ENCODE measurements at regions not wholly inside any gene's neighbourhood (a gene's known extent, or its start where the extent isn't known, plus 50 kb on each side); places are given as distances from the start of the nearest gene placed in this dataset.
"Not testable (repeated sequence)": the region's sequence is repeated elsewhere in the genome, so short reads cannot be mapped to it uniquely, and the experiment has no call there.

GRCh38 chr20:12108846-12109245 lies 191.2 kb downstream of the BTBD3 start:
- no peak for ATAC-seq
- H3K9me3 Mint-ChIP-seq: peaks cover 32% of the 10 kb centered on the region
- H3K4me3 Mint-ChIP-seq: no peak overlapping the region
- no peaks in the 10 kb centered on the region for H3K4me1 Mint-ChIP-seq (ENCODE audit: low read depth)
- no peaks in the 10 kb centered on the region for H3K27me3 Mint-ChIP-seq (ENCODE audit: low read depth)
- DNase-seq: no peak
- no peaks in the 10 kb centered on the region for H3K36me3 Mint-ChIP-seq (ENCODE audit: insufficient read depth)

- Mint-ChIP-seq H3K4me3 (no peak overlapping the region), H3K36me3 (ENCODE audit: insufficient read depth) (no peaks in the 10 kb centered on the region), H3K27me3 (ENCODE audit: low read depth) (no peaks in the 10 kb centered on the region), H3K9me3 (peaks cover 29% of the 10 kb centered on the region), H3K4me1 (ENCODE audit: low read depth) (no peaks in the 10 kb centered on the region)
- ATAC-seq (no peak), DNase-seq (no peak)
Observed at GRCh38 chr20:12110274-12110673, 192.6 kb downstream of the BTBD3 start.

GRCh38 chr20:12110711-12111110 lies 193.0 kb downstream of the BTBD3 start:
- no peak for ATAC-seq
- Mint-ChIP-seq H3K36me3 (ENCODE audit: insufficient read depth) (no peaks in the 10 kb centered on the region), H3K4me3 (no peak overlapping the region), H3K4me1 (ENCODE audit: low read depth) (no peaks in the 10 kb centered on the region), H3K9me3 (peaks cover 29% of the 10 kb centered on the region), H3K27me3 (ENCODE audit: low read depth) (no peaks in the 10 kb centered on the region)
- no peak for DNase-seq

- no peaks in the 10 kb centered on the region for H3K36me3 Mint-ChIP-seq (ENCODE audit: insufficient read depth)
Observed at GRCh38 chr20:12111431-12112088, 193.9 kb downstream of the BTBD3 start.

GRCh38 chr20:12112089-12112474 lies 194.4 kb downstream of the BTBD3 start:
- ATAC-seq (no peak), DNase-seq (no peak)
- Mint-ChIP-seq H3K36me3 (ENCODE audit: insufficient read depth) (no peaks in the 10 kb centered on the region), H3K4me3 (no peak overlapping the region), H3K4me1 (ENCODE audit: low read depth) (no peaks in the 10 kb centered on the region), H3K27me3 (ENCODE audit: low read depth) (no peaks in the 10 kb centered on the region), H3K9me3 (peaks cover 20% of the 10 kb centered on the region)

More at GRCh38 chr20:12111431-12112088, 193.9 kb downstream of the BTBD3 start:
- peaks cover 24% of the 10 kb centered on the region for H3K9me3 Mint-ChIP-seq
- H3K4me3 Mint-ChIP-seq: no peak overlapping the region
- no peaks in the 10 kb centered on the region for H3K4me1 Mint-ChIP-seq (ENCODE audit: low read depth)
- DNase-seq (no peak), ATAC-seq (no peak)
- no peaks in the 10 kb centered on the region for H3K27me3 Mint-ChIP-seq (ENCODE audit: low read depth)

GRCh38 chr20:12112665-12113064 lies 195.0 kb downstream of the BTBD3 start:
- ATAC-seq (no peak), DNase-seq (no peak)
- Mint-ChIP-seq H3K27me3 (ENCODE audit: low read depth) (no peaks in the 10 kb centered on the region), H3K4me3 (no peak overlapping the region), H3K4me1 (ENCODE audit: low read depth) (no peaks in the 10 kb centered on the region), H3K36me3 (ENCODE audit: insufficient read depth) (no peaks in the 10 kb centered on the region), H3K9me3 (peaks cover 19% of the 10 kb centered on the region)

GRCh38 chr20:12113075-12113467 lies 195.4 kb downstream of the BTBD3 start:
- ATAC-seq: no peak
- H3K4me3 Mint-ChIP-seq: no peak overlapping the region

GRCh38 chr20:12113468-12114371 lies 196.0 kb downstream of the BTBD3 start:
- Mint-ChIP-seq H3K27me3 (ENCODE audit: low read depth) (no peaks in the 10 kb centered on the region), H3K9me3 (peaks cover 19% of the 10 kb centered on the region), H3K4me1 (ENCODE audit: low read depth) (no peaks in the 10 kb centered on the region), H3K36me3 (ENCODE audit: insufficient read depth) (no peaks in the 10 kb centered on the region), H3K4me3 (no peak overlapping the region)
- DNase-seq (no peak), ATAC-seq (no peak)

More at GRCh38 chr20:12113075-12113467, 195.4 kb downstream of the BTBD3 start:
- Mint-ChIP-seq H3K27me3 (ENCODE audit: low read depth) (no peaks in the 10 kb centered on the region), H3K4me1 (ENCODE audit: low read depth) (no peaks in the 10 kb centered on the region), H3K9me3 (peaks cover 19% of the 10 kb centered on the region), H3K36me3 (ENCODE audit: insufficient read depth) (no peaks in the 10 kb centered on the region)
- no peak for DNase-seq

- not testable (repeated sequence) for H3K4me1 Mint-ChIP-seq (ENCODE audit: low read depth); ATAC-seq; DNase-seq; H3K4me3 Mint-ChIP-seq; H3K27me3 Mint-ChIP-seq (ENCODE audit: low read depth); H3K9me3 Mint-ChIP-seq; H3K36me3 Mint-ChIP-seq (ENCODE audit: insufficient read depth)
Observed at GRCh38 chr20:12129114-12129513, 211.4 kb downstream of the BTBD3 start.

GRCh38 chr20:12129532-12129931 lies 211.8 kb downstream of the BTBD3 start:
- not testable (repeated sequence) for ATAC-seq; H3K36me3 Mint-ChIP-seq (ENCODE audit: insufficient read depth); H3K27me3 Mint-ChIP-seq (ENCODE audit: low read depth); DNase-seq; H3K4me3 Mint-ChIP-seq; H3K4me1 Mint-ChIP-seq (ENCODE audit: low read depth); H3K9me3 Mint-ChIP-seq

GRCh38 chr20:12130781-12131180 lies 213.1 kb downstream of the BTBD3 start:
- H3K9me3 Mint-ChIP-seq: peaks cover 11% of the 10 kb centered on the region
- no peaks in the 10 kb centered on the region for H3K36me3 Mint-ChIP-seq (ENCODE audit: insufficient read depth)
- no peaks in the 10 kb centered on the region for H3K4me1 Mint-ChIP-seq (ENCODE audit: low read depth)
- DNase-seq (no peak), ATAC-seq (no peak)
- H3K4me3 Mint-ChIP-seq: no peak overlapping the region
- H3K27me3 Mint-ChIP-seq (ENCODE audit: low read depth): no peaks in the 10 kb centered on the region

- H3K4me3 Mint-ChIP-seq: no peak overlapping the region
- no peaks in the 10 kb centered on the region for H3K4me1 Mint-ChIP-seq (ENCODE audit: low read depth)
- peaks cover 25% of the 10 kb centered on the region for H3K9me3 Mint-ChIP-seq
- H3K36me3 Mint-ChIP-seq (ENCODE audit: insufficient read depth): no peaks in the 10 kb centered on the region
- ATAC-seq: no peak
- DNase-seq: no peak
- H3K27me3 Mint-ChIP-seq (ENCODE audit: low read depth): no peaks in the 10 kb centered on the region
Observed at GRCh38 chr20:12133553-12133952, 215.9 kb downstream of the BTBD3 start.

GRCh38 chr20:12145951-12146350 lies 228.3 kb downstream of the BTBD3 start:
- H3K4me1 Mint-ChIP-seq (ENCODE audit: low read depth); DNase-seq; H3K27me3 Mint-ChIP-seq (ENCODE audit: low read depth); H3K4me3 Mint-ChIP-seq; ATAC-seq; H3K36me3 Mint-ChIP-seq (ENCODE audit: insufficient read depth): not testable (repeated sequence)
- peaks cover 35% of the 10 kb centered on the region for H3K9me3 Mint-ChIP-seq

GRCh38 chr20:12152996-12153395 lies 235.3 kb downstream of the BTBD3 start:
- H3K27me3 Mint-ChIP-seq (ENCODE audit: low read depth): no peaks in the 10 kb centered on the region
- peaks cover 18% of the 10 kb centered on the region for H3K9me3 Mint-ChIP-seq

GRCh38 chr20:12153628-12154027 lies 235.9 kb downstream of the BTBD3 start:
- H3K4me3 Mint-ChIP-seq: no peak overlapping the region
- H3K4me1 Mint-ChIP-seq (ENCODE audit: low read depth): no peaks in the 10 kb centered on the region
- peaks cover 18% of the 10 kb centered on the region for H3K9me3 Mint-ChIP-seq
- H3K36me3 Mint-ChIP-seq (ENCODE audit: insufficient read depth): no peaks in the 10 kb centered on the region
- ATAC-seq (no peak), DNase-seq (no peak)
- no peaks in the 10 kb centered on the region for H3K27me3 Mint-ChIP-seq (ENCODE audit: low read depth)

More at GRCh38 chr20:12152996-12153395, 235.3 kb downstream of the BTBD3 start:
- Mint-ChIP-seq H3K4me3 (no peak overlapping the region), H3K36me3 (ENCODE audit: insufficient read depth) (no peaks in the 10 kb centered on the region), H3K4me1 (ENCODE audit: low read depth) (no peaks in the 10 kb centered on the region)
- ATAC-seq: no peak
- DNase-seq: no peak
